CD4-positive, alpha-beta T cell treated with Interleukin-15 for 4 hours (primary cell): ENCODE measurements at regions not wholly inside any gene's neighbourhood (a gene's known extent, or its start where the extent isn't known, plus 50 kb on each side); places are given as distances from the start of the nearest gene placed in this dataset.

Experiments used
- DNase-seq: peaks from one replicate; pipeline ENCODE4 v3.0.0-alpha.2; 2020; ENCODE audit warnings: low spot score

DNA sequence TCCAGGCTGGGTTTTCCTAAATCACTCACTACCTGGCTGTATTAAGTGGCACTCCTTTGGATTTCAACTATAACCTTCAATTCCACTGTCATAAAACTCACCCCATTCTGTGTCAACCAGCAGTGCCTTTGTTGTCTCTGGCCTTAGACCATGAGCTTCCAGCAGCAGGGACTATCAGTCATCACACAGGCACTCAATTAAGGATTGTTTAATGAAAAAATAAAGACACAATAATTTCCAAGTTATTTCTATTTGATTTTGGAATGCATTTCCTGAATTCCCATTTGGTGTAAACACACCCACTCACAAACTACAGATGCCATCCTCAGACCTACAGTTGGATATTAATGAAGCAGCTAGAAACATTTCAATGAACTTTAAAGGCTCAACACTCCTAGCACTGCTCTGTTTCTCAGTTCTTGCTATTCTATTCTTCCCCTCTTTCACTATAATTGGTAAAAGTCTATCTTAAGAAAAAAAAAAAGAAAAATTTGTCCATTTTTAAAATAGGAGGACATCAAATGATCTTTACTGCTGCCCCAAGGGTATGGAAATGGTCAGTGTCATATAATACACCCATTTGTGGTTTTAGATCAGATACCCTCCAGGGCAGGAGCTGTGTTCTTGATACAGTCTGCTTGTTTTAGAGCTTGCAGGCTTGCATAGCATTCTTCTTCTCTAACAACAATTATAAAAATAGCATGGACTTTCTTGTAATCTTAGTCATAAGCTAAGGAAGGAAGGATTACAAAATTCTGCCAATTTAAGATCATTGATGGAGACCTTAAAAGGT, 156.4 kb downstream of the PTGER3 start:
- DNase-seq = no peak

DNA sequence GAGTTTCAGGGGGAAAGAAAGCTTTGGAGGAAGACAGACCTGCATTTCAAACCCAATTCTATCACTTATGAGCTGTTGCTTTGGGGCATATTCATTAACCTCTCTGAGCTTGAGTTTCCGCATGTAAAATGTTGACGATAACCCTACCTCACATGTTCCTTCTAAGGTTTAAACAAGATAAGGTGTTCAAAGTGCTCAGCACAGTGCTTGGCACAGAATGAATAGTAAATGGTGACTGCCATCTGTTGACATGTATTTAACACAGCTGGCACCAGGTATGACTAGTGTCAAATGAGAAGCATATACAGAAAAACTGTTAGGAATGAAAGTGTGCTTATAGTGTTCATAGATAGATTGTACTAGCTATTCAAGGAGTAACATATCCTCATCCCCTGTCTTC, 155.5 kb downstream of the PTGER3 start:
- no peak for DNase-seq

DNA sequence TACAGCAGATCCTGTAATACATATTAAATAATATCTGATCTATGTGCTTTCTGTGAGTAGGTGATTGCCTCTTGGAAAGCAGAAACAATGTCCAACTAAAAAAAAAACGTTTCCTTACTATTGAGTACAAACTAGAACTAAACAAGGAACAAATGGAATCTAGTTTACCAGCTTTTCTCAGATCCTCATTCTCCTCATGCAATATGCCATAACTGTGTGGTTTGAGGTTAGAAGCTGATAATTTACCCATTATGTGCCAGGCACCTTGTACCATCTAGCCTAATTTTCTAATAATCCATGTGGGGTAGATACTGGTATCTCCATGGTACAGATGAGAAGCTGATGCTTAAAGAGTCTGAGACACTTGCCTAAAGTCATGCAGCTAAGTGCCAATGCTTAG, 154.7 kb downstream of the PTGER3 start:
- DNase-seq = no peak

DNA sequence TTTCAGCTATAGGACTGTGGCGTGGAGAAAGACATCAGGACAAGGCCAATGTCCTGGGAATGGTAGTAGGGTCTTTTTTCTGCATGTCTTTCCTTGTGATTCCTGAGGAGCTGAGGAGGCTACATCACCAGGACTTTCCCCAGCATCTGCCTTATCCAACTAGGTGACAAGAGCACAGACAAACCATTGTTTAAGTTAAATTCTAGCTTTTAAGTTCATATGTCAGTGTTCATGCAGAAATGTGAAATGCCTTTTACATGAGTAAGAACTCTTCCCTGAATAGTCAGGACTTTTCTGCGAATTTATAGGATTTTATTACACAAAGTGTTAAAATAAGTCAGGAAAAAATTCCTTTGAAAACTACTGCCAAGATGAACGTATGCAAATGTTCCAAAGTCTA, 154.2 kb downstream of the PTGER3 start:
- DNase-seq = no peak

DNA sequence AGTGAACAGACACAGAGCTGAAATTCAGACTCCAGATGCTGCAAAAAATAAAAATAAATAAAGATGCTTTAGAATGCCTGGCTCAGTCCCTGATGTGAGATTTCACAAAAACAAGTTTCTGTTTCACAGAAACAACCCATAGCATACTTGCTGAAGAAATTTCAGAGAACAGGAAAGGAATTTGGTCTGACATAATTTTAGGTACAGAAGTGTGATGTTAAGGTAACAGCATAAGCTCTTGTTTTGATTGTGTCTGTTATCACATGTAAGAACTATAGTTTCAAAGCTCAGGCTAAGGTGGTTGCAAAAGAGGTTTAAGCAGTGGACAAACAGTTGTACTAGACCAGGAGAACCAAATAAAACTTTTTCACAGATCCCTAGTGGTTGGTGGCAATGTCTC, 152.1 kb downstream of the PTGER3 start:
- no peak for DNase-seq

DNA sequence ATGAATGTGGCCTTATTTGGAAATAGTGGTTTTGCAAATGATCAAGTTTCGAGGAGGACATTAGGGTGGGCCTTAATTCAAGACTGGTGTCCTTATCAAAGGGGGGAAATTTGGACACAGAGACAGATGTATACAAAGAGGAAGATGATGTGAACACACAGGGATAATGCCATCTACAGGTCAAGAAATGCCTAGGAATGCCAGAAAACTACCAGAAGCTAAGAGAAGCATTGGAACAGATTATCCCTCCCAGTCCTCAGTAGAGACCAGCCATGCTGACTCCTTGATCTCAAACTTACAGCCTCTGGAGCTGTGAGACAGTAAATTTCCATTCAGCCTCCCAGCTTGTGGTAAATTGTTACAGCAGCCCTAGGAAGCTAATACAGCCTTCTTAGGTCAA, 151.4 kb downstream of the PTGER3 start:
- DNase-seq = no peak

DNA sequence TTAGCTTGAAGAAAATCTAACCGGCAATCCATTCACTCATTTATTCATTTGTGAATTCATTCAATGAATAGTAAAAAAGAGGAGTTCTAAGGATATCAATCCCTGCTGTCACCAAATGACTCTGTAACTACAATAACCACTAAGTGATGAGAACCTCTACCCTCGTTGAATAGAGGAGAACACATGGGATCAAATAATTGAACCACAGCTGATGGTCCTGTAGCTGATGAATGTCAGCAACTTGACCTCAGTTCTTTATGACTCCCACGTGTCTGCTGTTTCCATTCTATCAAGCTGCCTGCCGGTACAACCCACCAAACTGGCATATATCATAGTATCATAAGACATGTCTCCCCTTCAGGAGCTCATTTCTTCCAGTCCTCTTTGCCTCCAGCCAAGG, 150.3 kb downstream of the PTGER3 start:
- no peak for DNase-seq

DNA sequence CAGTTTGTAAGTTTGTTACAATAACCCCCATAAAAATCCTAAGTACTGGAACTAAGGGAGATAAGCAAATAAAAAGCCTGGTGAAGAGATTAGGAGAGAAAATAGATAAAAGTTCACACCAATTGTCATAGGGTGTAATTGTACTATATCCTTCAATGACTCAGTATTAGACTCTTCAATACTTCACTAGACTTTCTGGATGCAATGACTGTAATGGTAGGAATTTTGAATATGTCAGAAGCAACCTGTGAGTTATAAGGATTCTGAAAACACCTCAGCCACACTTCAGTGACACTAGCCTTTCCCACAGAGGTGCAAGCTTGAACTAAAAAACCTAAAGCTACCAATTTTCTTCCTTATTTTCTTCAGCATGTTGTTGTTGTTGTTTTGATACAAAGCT, 147.9 kb downstream of the PTGER3 start:
- DNase-seq = no peak

DNA sequence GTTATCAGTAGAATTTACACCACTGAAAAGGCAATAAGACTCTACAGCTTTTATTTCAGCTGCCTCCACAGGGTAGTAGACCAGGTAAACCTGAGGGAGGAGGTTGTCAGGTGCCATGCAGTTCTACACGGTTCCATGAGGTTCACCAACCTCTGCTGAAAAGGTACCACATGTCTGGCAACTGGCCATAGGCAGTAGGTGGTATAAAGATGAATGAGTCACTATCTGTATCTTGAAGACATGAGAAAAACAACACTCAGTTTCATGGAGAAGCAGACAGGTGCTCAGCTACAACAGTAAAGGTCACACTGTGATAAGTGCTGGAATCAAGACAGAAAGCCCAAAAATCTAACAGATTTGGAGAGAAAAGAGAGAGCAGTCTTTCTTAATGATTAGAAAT, 145.4 kb downstream of the PTGER3 start:
- no peak for DNase-seq

DNA sequence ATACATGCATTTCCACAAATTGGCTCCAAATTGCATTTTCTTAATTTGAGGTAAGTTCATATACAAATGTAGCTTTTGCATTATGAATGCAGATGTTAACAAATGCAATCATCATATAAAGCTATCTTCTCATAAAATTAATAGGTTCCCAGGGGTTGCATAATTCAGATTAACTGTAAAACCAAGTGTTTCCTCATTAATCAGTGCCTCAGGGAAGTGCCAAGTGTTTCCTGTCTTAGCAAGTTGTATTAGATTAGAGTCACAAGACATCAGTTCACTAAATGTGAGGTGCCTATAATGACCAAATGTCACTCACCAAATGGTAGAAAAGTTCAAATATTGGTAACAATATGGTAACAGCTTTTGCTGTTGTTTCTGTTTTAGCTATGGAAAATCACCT, 140.8 kb downstream of the PTGER3 start:
- DNase-seq = no peak

DNA sequence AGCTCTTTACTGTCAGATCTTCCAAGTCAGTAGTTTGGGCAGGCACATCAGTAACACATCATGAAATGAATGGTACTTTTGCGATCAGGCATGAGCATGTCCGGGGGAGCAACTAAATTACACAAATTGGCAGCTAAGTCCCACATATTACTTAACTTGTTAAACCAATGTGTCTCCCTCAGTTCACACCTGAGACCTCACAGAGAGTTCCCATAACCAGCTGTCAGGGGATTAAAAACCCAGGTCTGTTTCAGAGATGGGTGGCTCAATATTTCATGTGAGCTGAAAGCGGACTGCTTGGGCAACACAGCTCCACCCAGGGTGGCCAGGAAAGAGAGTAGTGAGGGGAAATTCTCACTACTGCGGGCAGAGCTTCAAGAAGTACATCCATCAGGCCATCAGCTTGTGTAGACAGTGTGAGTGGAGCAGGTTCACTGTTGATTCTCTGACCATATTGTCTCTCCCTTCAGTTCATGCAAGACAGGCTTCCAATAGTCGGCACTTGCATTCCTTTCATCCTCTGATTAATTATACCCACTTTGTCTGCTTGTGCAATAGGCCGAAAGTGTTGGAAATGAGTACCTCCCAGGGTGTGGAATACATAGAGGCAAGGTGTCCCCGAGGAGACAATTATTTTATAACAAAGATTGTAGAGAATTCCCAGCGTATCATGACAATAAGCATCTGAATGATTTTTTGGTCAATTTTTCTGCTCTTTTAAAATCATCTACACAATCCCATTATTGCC, 139.9 kb downstream of the PTGER3 start:
- no peak for DNase-seq

DNA sequence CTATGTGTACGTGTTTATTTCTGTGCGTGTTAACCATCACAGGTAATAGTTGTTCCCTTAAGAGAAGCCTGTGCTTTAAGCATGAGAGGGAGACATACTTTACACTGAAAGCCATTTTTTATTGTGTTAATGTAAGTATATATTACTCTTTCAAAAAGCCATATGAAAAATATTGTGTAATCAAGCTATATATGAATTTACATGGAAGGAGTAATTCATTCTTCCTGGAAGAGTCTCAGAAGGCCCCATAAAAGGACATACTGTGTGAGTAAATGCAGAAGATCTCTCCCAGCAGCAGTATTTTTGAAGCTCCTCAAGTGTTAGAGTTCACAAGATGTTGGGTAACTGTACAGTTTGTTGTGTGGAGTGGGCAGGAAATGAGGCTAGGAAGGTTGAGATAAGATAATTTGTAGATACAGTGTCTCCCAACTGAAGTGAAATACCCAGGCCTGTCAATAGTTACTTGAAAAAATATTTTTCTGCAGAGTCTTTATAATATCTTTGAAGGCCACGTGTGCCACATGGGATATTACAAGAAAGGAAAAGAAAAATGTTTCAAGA, 138.3 kb downstream of the PTGER3 start:
- DNase-seq = no peak

DNA sequence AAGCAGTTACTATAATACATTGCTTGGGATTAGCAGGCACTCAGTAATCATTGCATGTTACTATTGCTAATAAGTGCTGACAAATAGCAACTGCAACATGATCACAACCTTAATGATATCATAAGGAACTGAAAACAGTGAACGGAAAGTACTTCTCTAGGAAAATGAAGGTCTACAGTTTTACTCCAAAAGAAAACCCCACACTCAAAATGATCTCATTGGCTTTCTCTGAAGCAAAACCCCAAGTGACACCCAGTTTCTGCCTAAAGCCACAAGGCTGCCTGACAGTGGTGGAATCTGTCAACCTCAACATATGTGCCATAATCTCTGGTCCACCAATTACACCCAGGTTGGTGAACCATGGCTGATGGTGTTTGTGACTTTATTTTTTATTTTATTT, 137.6 kb downstream of the PTGER3 start:
- DNase-seq = no peak

DNA sequence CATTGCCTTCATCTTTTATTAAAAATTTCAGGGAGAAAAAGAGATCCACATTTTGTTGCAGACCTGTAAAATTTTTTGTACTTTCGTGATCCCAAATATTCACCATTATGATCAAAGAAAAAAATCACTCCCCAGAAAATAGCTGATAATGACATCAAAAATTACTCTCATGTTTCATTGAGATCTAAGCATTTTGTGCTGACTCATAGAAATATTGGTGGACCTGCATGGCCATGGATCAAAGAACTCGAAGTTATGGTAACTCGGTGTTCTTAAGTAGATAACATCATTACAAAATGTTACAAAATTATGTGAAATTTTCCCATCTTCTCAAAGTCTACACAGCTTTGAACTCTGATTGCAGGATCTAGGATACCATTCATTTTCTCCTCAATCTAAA, 135.8 kb downstream of the PTGER3 start:
- DNase-seq = no peak

DNA sequence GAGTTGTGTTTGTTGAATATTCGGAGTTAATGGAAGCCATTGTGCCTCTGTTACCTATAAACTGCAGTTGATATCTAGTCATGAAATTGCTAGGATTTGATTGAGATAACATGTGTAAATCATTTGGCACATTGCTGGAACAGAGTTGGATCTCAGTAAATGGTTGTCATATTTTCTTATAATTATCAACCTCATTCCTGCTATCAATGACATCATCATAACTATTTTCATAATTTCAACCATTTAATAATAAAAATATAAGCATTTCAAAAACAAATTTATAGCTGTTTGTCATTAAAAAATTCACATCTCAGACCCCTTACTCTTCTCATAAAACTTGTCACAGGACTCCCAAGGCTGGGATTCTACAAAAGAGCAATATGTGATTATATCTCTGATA, 133.4 kb downstream of the PTGER3 start:
- DNase-seq = no peak

DNA sequence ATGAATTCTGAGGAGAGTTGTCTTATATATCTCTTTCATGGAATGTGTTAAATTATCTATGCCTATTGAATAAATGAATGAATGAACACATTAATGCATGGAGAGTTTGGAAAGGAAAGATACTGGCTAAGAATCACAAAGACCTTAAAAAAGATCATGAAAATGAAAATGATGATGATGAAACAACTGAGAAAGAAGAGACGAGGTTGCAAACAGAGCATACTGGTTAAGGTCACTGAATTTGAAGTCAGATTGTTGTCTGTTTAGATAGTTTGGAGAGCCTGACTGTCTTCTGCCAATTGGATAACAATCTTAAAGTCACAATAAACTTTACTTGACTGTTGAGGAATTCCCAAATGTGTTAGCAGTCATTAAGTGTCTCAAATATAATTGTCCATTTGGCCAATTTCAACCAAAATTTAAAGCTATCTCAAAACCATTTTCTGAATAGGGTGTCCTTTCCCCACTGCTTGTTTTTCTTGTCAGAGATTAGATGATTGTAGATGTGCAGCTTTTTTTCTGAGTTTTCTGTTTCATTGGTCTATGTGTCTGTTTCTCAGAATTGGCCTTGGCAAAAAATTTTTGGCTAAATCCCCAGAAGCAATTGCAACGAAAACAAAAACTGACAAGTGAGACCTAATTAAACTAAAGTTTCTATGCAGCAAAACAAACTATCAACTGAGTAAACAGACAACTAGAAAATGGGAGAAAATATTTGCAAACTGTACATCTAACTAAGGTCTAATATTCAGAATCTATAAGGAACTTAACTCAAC, 132.2 kb downstream of the PTGER3 start:
- no peak for DNase-seq

DNA sequence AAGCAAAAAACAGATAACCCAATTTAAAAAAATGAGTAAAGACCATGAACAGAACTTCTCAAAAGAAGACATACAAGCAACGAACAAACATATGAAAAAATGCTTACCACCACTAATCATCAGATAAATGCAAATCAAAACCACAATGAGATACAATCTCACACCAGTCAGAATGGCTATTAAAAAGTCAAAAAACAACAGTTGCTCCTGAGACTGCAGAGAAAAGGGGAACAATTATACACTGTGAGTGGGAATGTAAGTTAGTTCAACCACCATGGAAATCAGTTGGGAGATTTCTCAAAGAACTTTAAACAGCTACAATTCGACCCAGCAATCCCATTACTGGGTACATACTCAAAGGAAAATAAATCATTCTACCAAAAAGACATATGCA, 131.6 kb downstream of the PTGER3 start:
- DNase-seq = no peak

DNA sequence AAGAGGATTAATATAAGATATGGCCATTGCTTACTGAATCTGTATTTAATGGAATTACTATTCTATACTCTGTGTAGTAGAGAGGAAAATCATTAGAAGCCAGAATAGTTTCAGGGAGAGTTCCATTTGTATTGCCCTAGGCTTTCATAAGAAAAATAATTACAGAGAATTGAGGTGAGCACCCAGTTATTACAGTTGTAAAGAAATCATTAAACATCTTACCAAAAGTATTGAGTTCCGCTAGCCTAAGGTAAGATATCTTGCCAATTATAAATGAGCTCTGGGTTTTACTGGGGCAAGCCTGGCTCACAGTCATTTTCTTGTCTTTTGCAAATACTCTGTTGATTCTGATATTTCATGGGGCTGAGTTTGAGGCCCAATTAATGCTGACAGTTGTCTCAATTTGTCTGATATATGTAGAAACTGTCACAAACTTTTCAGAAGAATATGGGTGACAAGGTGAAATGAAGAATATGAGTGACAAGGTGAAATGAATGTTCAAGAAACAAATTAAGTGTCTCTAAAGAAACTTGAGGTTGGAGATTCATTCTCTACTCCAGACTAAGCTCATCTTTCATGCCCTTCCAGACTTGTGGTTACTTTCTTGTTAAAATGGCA, 127.8 kb downstream of the PTGER3 start:
- no peak for DNase-seq
